GM12865 (cell line): ENCODE measurements at regions not wholly inside any gene's neighbourhood (a gene's known extent, or its start where the extent isn't known, plus 50 kb on each side); places are given as distances from the start of the nearest gene placed in this dataset.

Source experiments
- DNase-seq: peaks from one replicate; pipeline ENCODE4 v3.0.0; 2010; ENCODE audit warnings: low read depth
- H3K4me3 ChIP-seq: 2 replicates; pipeline ENCODE4 v1.5.1; 2011; ENCODE audit warnings: mild to moderate bottlenecking, low read depth, low read length, control low read depth
- TF ChIP-seq, protein P1 (sequence below): IDR thresholded peaks from 2 replicates; pipeline ENCODE4 v1.5.1; 2011; ENCODE audit warnings: low read length, control low read depth, low read depth, inconsistent platforms; ENCODE audit not compliant: insufficient read depth; ENCODE audit errors: missing control alignments

DNA sequence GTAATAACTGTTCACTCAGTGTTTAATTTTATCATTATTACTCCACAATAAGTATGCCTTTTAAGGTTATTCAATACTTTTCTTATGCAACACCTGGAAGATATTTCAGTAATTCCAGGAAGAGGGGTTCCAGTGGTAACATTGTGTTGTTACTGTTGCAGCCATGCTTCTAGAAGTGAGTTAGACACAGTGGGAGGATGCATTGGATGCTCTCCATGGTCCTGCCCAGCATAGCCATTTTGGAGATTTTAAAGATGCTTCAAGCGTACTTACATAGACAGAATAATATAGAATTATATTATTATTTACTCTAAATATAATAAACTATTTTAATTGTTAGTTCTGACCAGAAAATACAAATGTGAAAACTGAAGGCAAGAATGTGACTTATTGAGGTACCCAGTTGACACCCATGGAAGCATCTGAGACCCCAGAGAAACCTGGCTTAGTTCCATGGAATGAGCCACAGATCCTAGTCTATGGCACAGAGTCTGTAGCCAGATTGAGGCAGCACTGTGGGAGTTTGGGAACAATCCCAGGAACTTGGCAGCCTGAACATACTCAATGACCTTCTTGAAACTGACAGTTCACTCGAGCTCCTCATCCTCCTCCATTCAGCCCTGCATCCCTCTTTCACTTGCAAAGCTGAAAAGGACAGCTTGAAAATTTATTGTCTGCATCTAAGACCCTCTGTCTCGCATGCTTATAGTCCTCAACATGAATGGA, 190.1 kb upstream of the HS3ST4 start:
- H3K4me3 ChIP-seq, result no peak overlapping the region
- DNase-seq, result no peak
- TF ChIP-seq, protein P1, sequence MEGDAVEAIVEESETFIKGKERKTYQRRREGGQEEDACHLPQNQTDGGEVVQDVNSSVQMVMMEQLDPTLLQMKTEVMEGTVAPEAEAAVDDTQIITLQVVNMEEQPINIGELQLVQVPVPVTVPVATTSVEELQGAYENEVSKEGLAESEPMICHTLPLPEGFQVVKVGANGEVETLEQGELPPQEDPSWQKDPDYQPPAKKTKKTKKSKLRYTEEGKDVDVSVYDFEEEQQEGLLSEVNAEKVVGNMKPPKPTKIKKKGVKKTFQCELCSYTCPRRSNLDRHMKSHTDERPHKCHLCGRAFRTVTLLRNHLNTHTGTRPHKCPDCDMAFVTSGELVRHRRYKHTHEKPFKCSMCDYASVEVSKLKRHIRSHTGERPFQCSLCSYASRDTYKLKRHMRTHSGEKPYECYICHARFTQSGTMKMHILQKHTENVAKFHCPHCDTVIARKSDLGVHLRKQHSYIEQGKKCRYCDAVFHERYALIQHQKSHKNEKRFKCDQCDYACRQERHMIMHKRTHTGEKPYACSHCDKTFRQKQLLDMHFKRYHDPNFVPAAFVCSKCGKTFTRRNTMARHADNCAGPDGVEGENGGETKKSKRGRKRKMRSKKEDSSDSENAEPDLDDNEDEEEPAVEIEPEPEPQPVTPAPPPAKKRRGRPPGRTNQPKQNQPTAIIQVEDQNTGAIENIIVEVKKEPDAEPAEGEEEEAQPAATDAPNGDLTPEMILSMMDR, result no peak

DNA sequence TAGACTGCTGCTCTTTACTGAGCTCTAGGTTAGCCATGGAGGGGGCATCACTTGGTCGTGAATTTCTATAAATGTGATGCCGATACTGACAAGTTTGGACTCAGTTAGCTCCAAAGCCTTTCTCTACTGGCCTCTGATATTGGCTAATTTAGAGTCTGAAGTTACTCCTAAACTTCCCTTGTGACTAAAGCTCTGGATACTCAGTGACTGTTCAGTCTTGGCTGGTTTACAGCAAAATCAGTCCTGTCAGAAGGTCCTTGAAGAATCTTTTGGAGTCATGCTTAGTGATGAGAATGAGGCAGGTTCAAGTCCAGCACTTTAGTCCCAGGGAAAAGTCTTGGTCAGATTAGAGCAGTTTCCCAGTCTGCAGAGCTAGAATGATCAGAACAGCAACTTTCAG, 197.5 kb upstream of the HS3ST4 start:
- DNase-seq, result no peak
- TF ChIP-seq, protein P1, result no peak
- no peak overlapping the region for H3K4me3 ChIP-seq

DNA sequence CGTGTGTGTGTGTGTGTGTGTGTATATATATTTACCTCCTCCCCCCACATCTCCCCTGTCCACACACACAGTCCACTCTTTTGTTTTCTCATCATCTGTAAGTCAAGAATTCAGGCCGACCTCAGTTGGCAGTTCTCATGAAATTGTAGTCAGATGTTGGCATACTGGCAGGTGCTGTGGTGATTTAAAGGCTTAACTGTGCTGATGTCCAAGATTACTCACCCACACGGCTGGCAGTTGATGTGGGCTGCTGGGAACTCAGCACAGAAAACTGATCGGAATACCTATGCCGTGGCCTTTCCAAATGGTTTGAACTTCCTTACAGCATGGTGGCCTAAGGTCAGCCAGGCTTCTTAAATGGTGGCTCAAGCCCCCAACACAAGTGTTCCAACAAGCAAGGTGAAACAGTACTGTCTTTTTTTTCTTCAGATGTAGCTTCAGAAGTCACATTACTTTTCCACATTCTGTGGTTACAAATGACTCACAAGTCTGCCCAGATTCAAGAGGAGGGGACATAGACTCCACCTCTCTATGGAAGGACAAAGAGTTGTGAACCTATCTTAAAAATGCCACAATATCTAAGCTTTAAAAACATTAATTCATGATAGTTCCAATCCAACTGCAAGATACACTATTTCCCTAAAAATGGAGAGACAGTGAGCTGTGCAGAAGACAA, 198.5 kb upstream of the HS3ST4 start:
- TF ChIP-seq, protein P1, result no peak
- DNase-seq, result no peak
- H3K4me3 ChIP-seq, result no peak overlapping the region

DNA sequence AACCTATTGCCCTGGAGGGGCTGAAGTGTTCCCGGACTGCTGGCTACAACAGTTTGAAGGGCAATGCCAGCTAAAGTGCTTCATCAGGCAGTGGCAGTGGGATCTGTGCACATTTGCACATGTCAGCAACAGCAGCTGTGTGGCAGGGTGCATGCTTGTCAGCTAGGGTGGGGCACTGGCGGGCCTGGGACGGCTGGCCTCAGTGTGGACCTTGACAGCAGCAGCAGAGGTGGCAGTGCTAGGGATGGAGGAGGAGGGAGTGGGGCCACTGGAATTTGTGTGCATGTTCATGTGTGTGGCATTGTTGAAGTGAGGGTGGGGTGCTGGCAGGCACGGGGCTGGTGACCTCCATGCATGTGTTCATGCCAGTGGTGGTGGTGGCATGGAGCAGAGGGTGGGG, 203.3 kb upstream of the HS3ST4 start:
- no peak for DNase-seq
- TF ChIP-seq, protein P1, result no peak
- no peak overlapping the region for H3K4me3 ChIP-seq

DNA sequence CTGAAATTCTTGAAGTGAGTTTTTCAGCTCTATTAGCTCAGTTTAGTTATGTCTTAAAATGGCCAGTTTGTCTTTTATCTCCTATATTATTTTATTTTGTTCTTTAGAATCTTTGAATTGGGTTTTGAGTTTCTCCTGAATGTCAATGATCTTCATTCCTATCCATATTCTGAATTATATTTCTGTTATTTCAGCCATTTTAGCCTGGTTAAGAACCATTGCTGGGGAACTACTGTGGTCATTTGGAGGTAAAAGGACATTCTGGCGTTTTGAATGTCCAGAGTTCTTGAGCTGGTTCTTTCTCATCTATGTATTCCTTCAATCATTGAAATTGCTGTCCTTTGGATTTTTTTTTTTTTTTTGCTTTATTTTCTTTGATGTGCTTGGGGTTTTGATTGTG, 203.9 kb upstream of the HS3ST4 start:
- no peak overlapping the region for H3K4me3 ChIP-seq
- no peak for DNase-seq
- TF ChIP-seq, protein P1, result no peak

DNA sequence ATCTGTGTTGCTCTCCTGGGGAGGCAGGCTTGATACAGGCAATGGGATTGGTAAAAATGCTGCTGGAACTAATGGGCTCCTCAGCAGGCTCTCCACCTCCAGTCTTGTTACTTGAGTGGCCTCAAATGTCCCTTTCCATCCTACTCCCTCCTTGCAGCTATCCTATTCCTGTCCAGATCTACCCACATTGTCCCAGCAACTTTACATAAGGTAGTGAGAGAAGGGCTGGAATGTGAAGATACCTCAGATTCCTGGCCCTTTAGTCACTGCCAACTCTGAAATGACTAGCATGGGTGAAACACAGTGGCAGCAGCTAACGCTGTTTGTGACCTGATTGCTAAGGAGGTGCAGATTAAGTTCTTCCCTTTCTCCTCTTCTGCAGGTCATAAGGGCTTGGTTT, 210.1 kb upstream of the HS3ST4 start:
- H3K4me3 ChIP-seq, result no peak overlapping the region
- DNase-seq, result no peak
- TF ChIP-seq, protein P1, result no peak
